ENCODE measurements at regions not wholly inside any gene's neighbourhood (a gene's known extent, or its start where the extent isn't known, plus 50 kb on each side); places are given as distances from the start of the nearest gene placed in this dataset.

DNA sequence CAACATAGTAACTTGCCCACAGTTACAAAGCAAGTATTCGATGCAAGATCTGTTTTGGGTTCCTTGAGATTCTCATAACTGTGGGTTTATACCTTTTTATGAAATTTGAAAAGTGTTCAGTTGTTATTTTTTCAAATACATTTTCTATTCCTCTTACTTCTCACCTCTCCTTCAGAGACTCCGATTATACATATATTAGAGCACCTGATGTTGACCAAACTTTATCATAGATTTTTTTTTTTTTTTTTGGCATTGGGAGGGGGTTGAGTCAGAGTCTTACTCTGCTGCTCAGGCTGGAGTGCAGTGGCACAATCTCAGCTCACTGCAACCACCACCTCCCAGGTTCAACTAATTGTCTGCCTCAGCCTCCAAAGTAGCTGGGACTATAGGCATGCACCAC lies 51.3 kb upstream of the RBBP6 start:
- Histone ChIP-seq H3K79me1 (ENCODE audit: low read depth, low read length) (no peaks in the 10 kb centered on the region), H2BK5ac (ENCODE audit: low read depth, low read length) (no peak overlapping the region), H2AFZ (ENCODE audit: low read length) (no peak overlapping the region), H2BK15ac (ENCODE audit: low read length) (no peak overlapping the region), H3K23me2 (ENCODE audit: low read depth, low read length) (no peaks in the 10 kb centered on the region), H2BK12ac (ENCODE audit: low read depth, low read length) (no peak overlapping the region), H3K9ac (replicated peaks in 1 of 4; ENCODE audit: extremely low read depth in 1 of 4, low read depth in 3 of 4, low read length in 3 of 4) (no peak overlapping the region), H4K5ac (ENCODE audit: insufficient read length, low read depth, low read length) (no peak overlapping the region), H3K14ac (ENCODE audit: insufficient read length) (no peak overlapping the region), H3K4ac (replicated peaks; ENCODE audit: insufficient read length, low read depth, low read length) (no peak overlapping the region), H3K18ac (ENCODE audit: extremely low read depth, low read length) (no peak overlapping the region), H3K4me1 (replicated peaks in 1 of 4; ENCODE audit: control insufficient read depth in 3 of 4, insufficient read depth in 4 of 4, low read length in 3 of 4) (peaks cover 2 to 3% (median 2%) of the 10 kb centered on the region in 4 experiments; a peak in 4 of 7 replicates), H3K36me3 (ENCODE audit: control insufficient read depth in 2 of 4, insufficient read depth in 4 of 4, low read length in 3 of 4) (no peaks in the 10 kb centered on the region), H2BK120ac (replicated peaks; ENCODE audit: low read depth, low read length) (no peak overlapping the region), H3K79me2 (ENCODE audit: control insufficient read depth in 1 of 2, insufficient read depth in 2 of 2, low read length in 2 of 2) (no peaks in the 10 kb centered on the region), H3K27ac (ENCODE audit: low read depth, low read length) (no peak overlapping the region), H4K91ac (replicated peaks; ENCODE audit: insufficient read length, low read length) (no peak overlapping the region), H3K23ac (ENCODE audit: insufficient read length) (no peak overlapping the region), H3K9me3 (ENCODE audit: insufficient read depth in 2 of 2, low read depth in 1 of 2, low read length in 1 of 2) (no peaks in the 10 kb centered on the region; a peak in 1 of 4 replicates), H3K27me3 (replicated peaks in 1 of 4; ENCODE audit: control insufficient read depth in 3 of 4, extremely low read depth in 1 of 4, insufficient read depth in 3 of 4, low read length in 3 of 4) (peaks cover 7 to 25% (median 20%) of the 10 kb centered on the region in 4 experiments), H2BK20ac (ENCODE audit: low read length) (no peak overlapping the region), H3K56ac (replicated peaks; ENCODE audit: insufficient read length, low read depth, low read length) (no peak overlapping the region), H3K4me2 (ENCODE audit: insufficient read depth in 1 of 2, low read depth in 2 of 2, low read length in 2 of 2) (no peak overlapping the region), H4K20me1 (replicated peaks in 1 of 2; ENCODE audit: control insufficient read depth in 1 of 2, insufficient read depth in 2 of 2, low read length in 2 of 2) (no peaks in the 10 kb centered on the region), H4K8ac (ENCODE audit: extremely low read depth, insufficient read depth, low read length) (no peak overlapping the region), H2AK5ac (ENCODE audit: low read depth, low read length) (no peak overlapping the region), H3K4me3 (ENCODE audit: extremely low read depth in 1 of 4, insufficient read depth in 2 of 4, low read depth in 3 of 4, low read length in 4 of 4) (no peak overlapping the region)
- DNase-seq (ENCODE audit: low read depth in 1 of 2, low spot score in 2 of 2) (no peak), FAIRE-seq (no peak)
- WGBS, 2 experiments (ENCODE audit: extremely low coverage in 1 of 2, insufficient coverage in 1 of 2, insufficient read length in 1 of 2, insufficient replicate concordance in 2 of 2, low coverage in 1 of 2, low lambda C conversion rate in 2 of 2, missing lambda C conversion rate in 1 of 2): 67% methylated on average over 2 of the region's 2 CpGs; no CpG with 5 or more reads in 1 of the 2 experiments
- CTCF ChIA-PET (ENCODE audit: partially characterized antibody): interaction anchor here (0.6 kb wide), 1 partner anchor 188 kb away, joined by 3 read pairs; no protein-coding TSS in a partner anchor
- POLR2A ChIA-PET (ENCODE audit: partially characterized antibody): no interaction called here
- no peak for TF ChIP-seq SP4 (IDR thresholded peaks at IDR 0.05; ENCODE audit: low read length)
- TF ChIP-seq PHF8 (conservative IDR thresholded peaks at IDR 0.05; ENCODE audit: low read depth, low read length): no peak
- no peak for TF ChIP-seq GABPA (IDR thresholded peaks at IDR 0.05; ENCODE audit: borderline replicate concordance, insufficient read depth, low read length)
- TF ChIP-seq TCF12 (IDR thresholded peaks at IDR 0.05; ENCODE audit: low read depth, low read length): no peak
- TF ChIP-seq USF2 (IDR thresholded peaks at IDR 0.05; ENCODE audit: low read length): no peak
- no peak for TF ChIP-seq SRF (IDR thresholded peaks at IDR 0.05; ENCODE audit: low read depth, low read length)
- no peak for TF ChIP-seq CREB1 (IDR thresholded peaks at IDR 0.05)
- TF ChIP-seq YY1 (IDR thresholded peaks at IDR 0.05; ENCODE audit: low read depth, low read length): no peak
- no peak for TF ChIP-seq MAX (IDR thresholded peaks at IDR 0.05)

Measured in H1 (cell line).